ENCODE measurements at regions not wholly inside any gene's neighbourhood (a gene's known extent, or its start where the extent isn't known, plus 50 kb on each side); places are given as distances from the start of the nearest gene placed in this dataset.

GRCh38 chr5:57862942-57863341, 380.3 kb upstream of the ACTBL2 start:
- DNase-seq, result no peak

GRCh38 chr5:57862471-57862911, 379.9 kb upstream of the ACTBL2 start:
- DNase-seq, result no peak

- no peak for DNase-seq
Measured at GRCh38 chr5:57859626-57860025, 377.0 kb upstream of the ACTBL2 start.

GRCh38 chr5:57858905-57859304, 376.3 kb upstream of the ACTBL2 start:
- DNase-seq, result no peak

- no peak for DNase-seq
Measured at GRCh38 chr5:57857696-57858095, 375.1 kb upstream of the ACTBL2 start.

- DNase-seq, result no peak
Measured at GRCh38 chr5:57855831-57856230, 373.2 kb upstream of the ACTBL2 start.

- peak; percentile 1 for DNase-seq
Measured at GRCh38 chr5:57853929-57854697, 371.5 kb upstream of the ACTBL2 start.

GRCh38 chr5:57850109-57850508, 367.5 kb upstream of the ACTBL2 start:
- DNase-seq, result no peak

- DNase-seq, result peak; percentile 39
Measured at GRCh38 chr5:57845025-57845424, 362.4 kb upstream of the ACTBL2 start.

GRCh38 chr5:57844410-57844809, 361.8 kb upstream of the ACTBL2 start:
- no peak for DNase-seq

GRCh38 chr5:57843059-57843367, 360.4 kb upstream of the ACTBL2 start:
- peak; percentile 6 for DNase-seq

GRCh38 chr5:57842364-57843058, 359.9 kb upstream of the ACTBL2 start:
- no peak for DNase-seq

- DNase-seq, result no peak
Measured at GRCh38 chr5:57841676-57842363, 359.2 kb upstream of the ACTBL2 start.

- no peak for DNase-seq
Measured at GRCh38 chr5:57839437-57840079, 356.9 kb upstream of the ACTBL2 start.

- DNase-seq, result no peak
Measured at GRCh38 chr5:57839025-57839424, 356.4 kb upstream of the ACTBL2 start.

GRCh38 chr5:57836921-57837320, 354.3 kb upstream of the ACTBL2 start:
- no peak for DNase-seq

GRCh38 chr5:57836331-57836730, 353.7 kb upstream of the ACTBL2 start:
- DNase-seq, result no peak

- no peak for DNase-seq
Measured at GRCh38 chr5:57834829-57835608, 352.4 kb upstream of the ACTBL2 start.

GRCh38 chr5:57833489-57833888, 350.9 kb upstream of the ACTBL2 start:
- DNase-seq, result no peak

- DNase-seq, result peak; percentile 80
Measured at GRCh38 chr5:57832875-57833274, 350.3 kb upstream of the ACTBL2 start.

- DNase-seq, result no peak
Measured at GRCh38 chr5:57831932-57832331, 349.3 kb upstream of the ACTBL2 start.

GRCh38 chr5:57831090-57831489, 348.5 kb upstream of the ACTBL2 start:
- DNase-seq, result no peak

GRCh38 chr5:57828221-57828620, 345.6 kb upstream of the ACTBL2 start:
- no peak for DNase-seq
